HG03558 (cell line): ENCODE measurements at regions not wholly inside any gene's neighbourhood (a gene's known extent, or its start where the extent isn't known, plus 50 kb on each side); places are given as distances from the start of the nearest gene placed in this dataset.

Experiments
- ATAC-seq: cut with Tn5 transposase; IDR thresholded peaks from one replicate; pipeline ENCODE4 v1.9.1; 2021; ENCODE audit warnings: moderate number of reproducible peaks; ENCODE audit not compliant: unreplicated experiment; ENCODE audit errors: extremely low read depth

GRCh38 chr3:161975201-161975600, 478.6 kb downstream of the OTOL1 start:
- no peak for ATAC-seq

- no peak for ATAC-seq
Observed at GRCh38 chr3:161977063-161977462, 480.5 kb downstream of the OTOL1 start.

GRCh38 chr3:161977850-161978249, 481.2 kb downstream of the OTOL1 start:
- no peak for ATAC-seq

- no peak for ATAC-seq
Observed at GRCh38 chr3:161987933-161988332, 491.3 kb downstream of the OTOL1 start.

- no peak for ATAC-seq
Observed at GRCh38 chr3:161989012-161989411, 492.4 kb downstream of the OTOL1 start.

- ATAC-seq, result no peak
Observed at GRCh38 chr3:161990036-161990435, 493.4 kb downstream of the OTOL1 start.

- ATAC-seq, result no peak
Observed at GRCh38 chr3:161991901-161992540, 495.4 kb downstream of the OTOL1 start.

GRCh38 chr3:161999846-162000245, 503.2 kb downstream of the OTOL1 start:
- no peak for ATAC-seq

GRCh38 chr3:162007722-162008121, 511.1 kb downstream of the OTOL1 start:
- ATAC-seq, result no peak

GRCh38 chr3:162012633-162013032, 516.0 kb downstream of the OTOL1 start:
- ATAC-seq, result no peak

GRCh38 chr3:162014284-162014683, 517.7 kb downstream of the OTOL1 start:
- ATAC-seq, result no peak

- ATAC-seq, result no peak
Observed at GRCh38 chr3:162015856-162016255, 519.2 kb downstream of the OTOL1 start.

GRCh38 chr3:162019817-162020216, 523.2 kb downstream of the OTOL1 start:
- ATAC-seq, result no peak

GRCh38 chr3:162021206-162021605, 524.6 kb downstream of the OTOL1 start:
- no peak for ATAC-seq

GRCh38 chr3:162022911-162023310, 526.3 kb downstream of the OTOL1 start:
- no peak for ATAC-seq

- ATAC-seq, result no peak
Observed at GRCh38 chr3:162029736-162030135, 533.1 kb downstream of the OTOL1 start.

- ATAC-seq, result no peak
Observed at GRCh38 chr3:162034368-162034767, 537.8 kb downstream of the OTOL1 start.

GRCh38 chr3:162041622-162042021, 545.0 kb downstream of the OTOL1 start:
- no peak for ATAC-seq

- no peak for ATAC-seq
Observed at GRCh38 chr3:162052636-162053035, 556.0 kb downstream of the OTOL1 start.

GRCh38 chr3:162072656-162073164, 576.1 kb downstream of the OTOL1 start:
- no peak for ATAC-seq

GRCh38 chr3:162073422-162073975, 576.9 kb downstream of the OTOL1 start:
- ATAC-seq, result no peak

GRCh38 chr3:162077108-162077507, 580.5 kb downstream of the OTOL1 start:
- no peak for ATAC-seq
